Left forelimb (tissue), 1 donor: ENCODE measurements at regions not wholly inside any gene's neighbourhood (a gene's known extent, or its start where the extent isn't known, plus 50 kb on each side); places are given as distances from the start of the nearest gene placed in this dataset.
"Not testable (repeated sequence)": the region's sequence is repeated elsewhere in the genome, so short reads cannot be mapped to it uniquely, and the experiment has no call there.

ENCODE experiments used
- DNase-seq: peaks from one replicate; pipeline ENCODE4 v3.0.0-alpha.2; 2018; ENCODE audit warnings: low spot score

- DNase-seq, result no peak
These were observed 280.2 kb upstream of the GALNTL6 start for GRCh38 chr4:171532968-171533367.

GRCh38 chr4:171524903-171525302, 288.3 kb upstream of the GALNTL6 start:
- DNase-seq, result no peak

GRCh38 chr4:171521726-171522125, 291.5 kb upstream of the GALNTL6 start:
- no peak for DNase-seq

- DNase-seq, result no peak
These were observed 293.7 kb upstream of the GALNTL6 start for GRCh38 chr4:171519457-171519856.

GRCh38 chr4:171517883-171518282, 295.3 kb upstream of the GALNTL6 start:
- DNase-seq, result no peak

- no peak for DNase-seq
These were observed 296.5 kb upstream of the GALNTL6 start for GRCh38 chr4:171516694-171517093.

GRCh38 chr4:171484681-171485080, 328.5 kb upstream of the GALNTL6 start:
- no peak for DNase-seq

- no peak for DNase-seq
These were observed 335.0 kb upstream of the GALNTL6 start for GRCh38 chr4:171478181-171478580.

GRCh38 chr4:171475111-171475510, 338.1 kb upstream of the GALNTL6 start:
- not testable (repeated sequence) for DNase-seq

- DNase-seq, result no peak
These were observed 340.0 kb upstream of the GALNTL6 start for GRCh38 chr4:171473155-171473554.

GRCh38 chr4:171472230-171472629, 341.0 kb upstream of the GALNTL6 start:
- DNase-seq, result no peak

- no peak for DNase-seq
These were observed 348.7 kb upstream of the GALNTL6 start for GRCh38 chr4:171464499-171464898.

GRCh38 chr4:171461191-171461590, 352.0 kb upstream of the GALNTL6 start:
- DNase-seq, result no peak

GRCh38 chr4:171448919-171449481, 364.2 kb upstream of the GALNTL6 start:
- DNase-seq, result no peak

GRCh38 chr4:171448358-171448757, 364.8 kb upstream of the GALNTL6 start:
- no peak for DNase-seq

GRCh38 chr4:171441300-171441941, 371.8 kb upstream of the GALNTL6 start:
- no peak for DNase-seq

GRCh38 chr4:171433674-171434073, 379.5 kb upstream of the GALNTL6 start:
- no peak for DNase-seq

GRCh38 chr4:171432536-171432935, 380.7 kb upstream of the GALNTL6 start:
- DNase-seq, result no peak

- no peak for DNase-seq
These were observed 382.7 kb upstream of the GALNTL6 start for GRCh38 chr4:171430495-171430894.

- DNase-seq, result no peak
These were observed 416.0 kb upstream of the GALNTL6 start for GRCh38 chr4:171397175-171397574.

GRCh38 chr4:171390626-171391025, 422.6 kb upstream of the GALNTL6 start:
- no peak for DNase-seq

GRCh38 chr4:171378323-171378722, 434.9 kb upstream of the GALNTL6 start:
- no peak for DNase-seq

GRCh38 chr4:171376724-171377123, 436.5 kb upstream of the GALNTL6 start:
- no peak for DNase-seq

GRCh38 chr4:171353535-171353934, 459.7 kb upstream of the GALNTL6 start:
- no peak for DNase-seq
